Testis (tissue), 2 donors: ENCODE measurements at regions not wholly inside any gene's neighbourhood (a gene's known extent, or its start where the extent isn't known, plus 50 kb on each side); places are given as distances from the start of the nearest gene placed in this dataset.

Experiments
- CTCF ChIP-seq, 3 experiments: fragments of 450-650 bp in 2 of 3; fragments of 200-600 bp in 1 of 3; sonication (generic) in 1 of 3; IDR thresholded peaks; one replicate each; pipeline ENCODE4 v1.5.1; 2016 to 2019; ENCODE audit warnings: antibody characterized with exemption in 3 of 3, mild to moderate bottlenecking in 2 of 3, moderate library complexity in 1 of 3
- POLR2A ChIP-seq: fragments of 450-650 bp; IDR thresholded peaks from one replicate; pipeline ENCODE4 v1.6.1; 2017; ENCODE audit warnings: antibody characterized with exemption, mild to moderate bottlenecking, moderate library complexity

DNA sequence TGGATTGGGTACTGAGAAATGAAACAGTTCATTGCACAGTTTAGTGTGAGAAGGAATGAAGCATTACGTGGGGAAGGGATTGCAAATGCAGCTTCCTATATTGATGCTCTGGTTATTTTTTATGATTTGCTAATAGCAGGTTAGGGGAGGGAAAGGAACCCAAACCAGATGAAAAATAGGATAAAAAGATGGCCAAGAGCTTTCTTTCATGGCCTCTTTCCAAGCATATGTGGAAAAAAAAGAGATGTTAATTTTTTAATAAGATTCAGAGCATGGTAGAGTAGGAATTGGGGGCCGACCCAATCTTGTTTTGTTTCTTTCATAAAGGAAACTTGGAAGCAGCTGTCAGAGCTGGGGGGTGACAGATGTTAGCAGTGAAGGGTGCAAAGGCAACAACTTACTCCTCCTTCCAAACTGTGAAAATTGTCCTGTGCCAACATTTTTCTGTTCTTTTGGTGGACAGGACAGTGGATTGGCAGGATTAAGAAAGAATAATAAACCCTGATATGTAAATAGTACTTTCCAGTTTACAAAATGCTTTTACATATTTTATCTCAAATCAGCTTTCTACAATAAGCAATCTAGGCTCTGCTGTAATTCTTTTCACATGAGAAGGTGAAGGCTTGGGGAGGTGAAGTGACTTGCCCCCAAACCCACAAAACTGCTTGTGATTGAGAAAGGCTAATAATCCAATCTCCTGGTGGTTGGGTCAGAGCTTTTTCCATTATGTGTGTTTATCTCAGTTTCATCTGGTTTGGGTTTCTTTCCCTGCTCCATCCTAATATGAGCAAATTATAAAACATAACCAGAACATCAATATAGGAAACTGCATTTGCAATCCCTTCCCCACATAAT, 270.1 kb downstream of the ETAA1 start:
- TF ChIP-seq POLR2A (no peak), CTCF (IDR thresholded peaks at IDR 0.05) (no peak)
